NCI-H2081 treated with DMSO at 0.1 percent for 48 hours (cell line): ENCODE measurements at regions not wholly inside any gene's neighbourhood (a gene's known extent, or its start where the extent isn't known, plus 50 kb on each side); places are given as distances from the start of the nearest gene placed in this dataset.

ENCODE experiments used
- DNase-seq: peaks from one replicate; lab custom pipeline; 2025; lab: John Stamatoyannopoulos, UW

GRCh38 chr11:119906376-119906775 lies 177.4 kb upstream of the NECTIN1 start:
- DNase-seq: no peak

- DNase-seq: no peak
Measured at GRCh38 chr11:119905162-119905561, 176.2 kb upstream of the NECTIN1 start.

GRCh38 chr11:119904531-119905035 lies 175.6 kb upstream of the NECTIN1 start:
- no peak for DNase-seq

GRCh38 chr11:119903821-119904220 lies 174.8 kb upstream of the NECTIN1 start:
- no peak for DNase-seq

- DNase-seq: no peak
Measured at GRCh38 chr11:119903389-119903788, 174.4 kb upstream of the NECTIN1 start.

GRCh38 chr11:119902656-119903231 lies 173.7 kb upstream of the NECTIN1 start:
- DNase-seq: no peak

GRCh38 chr11:119901657-119902577 lies 172.9 kb upstream of the NECTIN1 start:
- DNase-seq: no peak

GRCh38 chr11:119899997-119900396 lies 171.0 kb upstream of the NECTIN1 start:
- DNase-seq: no peak

GRCh38 chr11:119897576-119897975 lies 168.6 kb upstream of the NECTIN1 start:
- DNase-seq: no peak

- no peak for DNase-seq
Measured at GRCh38 chr11:119897046-119897440, 168.0 kb upstream of the NECTIN1 start.

GRCh38 chr11:119896387-119897045 lies 167.5 kb upstream of the NECTIN1 start:
- no peak for DNase-seq

GRCh38 chr11:119895981-119896380 lies 167.0 kb upstream of the NECTIN1 start:
- DNase-seq: no peak

- DNase-seq: no peak
Measured at GRCh38 chr11:119894916-119895315, 165.9 kb upstream of the NECTIN1 start.

GRCh38 chr11:119892311-119892808 lies 163.4 kb upstream of the NECTIN1 start:
- no peak for DNase-seq

GRCh38 chr11:119891055-119891768 lies 162.2 kb upstream of the NECTIN1 start:
- DNase-seq: no peak

GRCh38 chr11:119890466-119890865 lies 161.5 kb upstream of the NECTIN1 start:
- DNase-seq: no peak

- DNase-seq: no peak
Measured at GRCh38 chr11:119889728-119890280, 160.8 kb upstream of the NECTIN1 start.

- no peak for DNase-seq
Measured at GRCh38 chr11:119889111-119889510, 160.1 kb upstream of the NECTIN1 start.

- no peak for DNase-seq
Measured at GRCh38 chr11:119888119-119888518, 159.1 kb upstream of the NECTIN1 start.

GRCh38 chr11:119886667-119887230 lies 157.7 kb upstream of the NECTIN1 start:
- no peak for DNase-seq

- DNase-seq: no peak
Measured at GRCh38 chr11:119885861-119886567, 157.0 kb upstream of the NECTIN1 start.
